CD14-positive monocyte (primary cell): ENCODE measurements at regions not wholly inside any gene's neighbourhood (a gene's known extent, or its start where the extent isn't known, plus 50 kb on each side); places are given as distances from the start of the nearest gene placed in this dataset.

Experiments
- DNase-seq, 3 donors: peaks; one replicate each; pipeline ENCODE4 v3.0.0-alpha.2; 2011 to 2022
- H2AFZ ChIP-seq: 2 replicates; pipeline ENCODE4 v1.6.0; 2012; ENCODE audit warnings: mild to moderate bottlenecking, low read depth, low read length, inconsistent platforms; ENCODE audit not compliant: insufficient read depth, poor library complexity, severe bottlenecking
- H3K27ac ChIP-seq, 2 donors: 1 replicate in 1 of 2; 2 replicates in 1 of 2; pipeline ENCODE4 v1.5.1; 2012 to 2013; ENCODE audit warnings: low read length in 2 of 2, control low read depth in 1 of 2, inconsistent platforms in 1 of 2, low read depth in 1 of 2, mild to moderate bottlenecking in 1 of 2
- H3K27me3 ChIP-seq, 2 donors: one replicate each; pipeline versions ENCODE4 v1.6.0 to v1.6.1; 2011 to 2013; ENCODE audit warnings: low read length in 2 of 2; ENCODE audit not compliant: control insufficient read depth in 2 of 2, insufficient read depth in 2 of 2
- H3K36me3 ChIP-seq, 2 donors: replicated peaks in 1 of 2; 1 replicate in 1 of 2; 2 replicates in 1 of 2; pipeline versions ENCODE4 v1.5.1 to v1.6.1; 2012 to 2013; ENCODE audit warnings: low read length in 2 of 2, control low read depth in 1 of 2, inconsistent platforms in 1 of 2, mild to moderate bottlenecking in 1 of 2; ENCODE audit not compliant: insufficient read depth in 2 of 2, control insufficient read depth in 1 of 2
- H3K4me1 ChIP-seq, 2 donors: 1 replicate in 1 of 2; 2 replicates in 1 of 2; pipeline versions ENCODE4 v1.5.1 to v1.6.1; 2012 to 2013; ENCODE audit warnings: low read length in 2 of 2, control low read depth in 1 of 2, inconsistent platforms in 1 of 2, mild to moderate bottlenecking in 1 of 2, moderate library complexity in 1 of 2; ENCODE audit not compliant: insufficient read depth in 2 of 2, control insufficient read depth in 1 of 2
- H3K4me2 ChIP-seq: replicated peaks from 2 replicates; pipeline ENCODE3; 2012; ENCODE audit warnings: low read length, moderate library complexity, mild to moderate bottlenecking; ENCODE audit not compliant: poor library complexity, severe bottlenecking; ENCODE audit errors: extremely low read depth
- H3K4me3 ChIP-seq, 3 experiments: fragments of 200-600 bp in 1 of 3; sonication (generic) in 1 of 3; replicated peaks in 1 of 3; 1 replicate in 2 of 3; 2 replicates in 1 of 3; pipeline ENCODE4 v1.5.1; 2011 to 2013; ENCODE audit warnings: low read length in 3 of 3, mild to moderate bottlenecking in 3 of 3, control low read depth in 2 of 3, low read depth in 2 of 3, inconsistent platforms in 1 of 3, moderate library complexity in 1 of 3
- H3K79me2 ChIP-seq: 2 replicates; pipeline ENCODE4 v1.6.0; 2012; ENCODE audit warnings: mild to moderate bottlenecking, control low read depth, inconsistent platforms, low read length, moderate library complexity; ENCODE audit not compliant: insufficient read depth
- H3K9ac ChIP-seq: 2 replicates; pipeline ENCODE4 v1.6.0; 2017; ENCODE audit warnings: low read length, mild to moderate bottlenecking; ENCODE audit not compliant: insufficient read depth, poor library complexity, severe bottlenecking
- H3K9me3 ChIP-seq, 2 donors: replicated peaks in 1 of 2; 1 replicate in 1 of 2; 2 replicates in 1 of 2; pipeline versions ENCODE4 v1.5.1 to v1.6.1; 2012 to 2013; ENCODE audit warnings: low read length in 2 of 2, control low read depth in 1 of 2; ENCODE audit not compliant: control insufficient read depth in 1 of 2, insufficient read depth in 1 of 2
- H4K20me1 ChIP-seq: 2 replicates; pipeline ENCODE4 v1.6.0; 2012; ENCODE audit warnings: mild to moderate bottlenecking, low read length, control low read depth, moderate library complexity; ENCODE audit not compliant: insufficient read depth
- H3K27ac Mint-ChIP-seq, 7 donors: one replicate each; pipeline ENCODE4 v1.8.0; 2020; ENCODE audit warnings: mild to moderate bottlenecking in 7 of 7, mixed read lengths in 7 of 7, moderate library complexity in 6 of 7, inconsistent platforms in 2 of 7
- H3K27me3 Mint-ChIP-seq, 3 donors: one replicate each; pipeline ENCODE4 v1.8.0; 2021 to 2022; ENCODE audit warnings: low read depth in 3 of 3, mild to moderate bottlenecking in 3 of 3, mixed read lengths in 3 of 3, moderate library complexity in 3 of 3, inconsistent platforms in 1 of 3
- H3K36me3 Mint-ChIP-seq, 2 donors: one replicate each; pipeline ENCODE4 v1.8.0; 2020; ENCODE audit warnings: mixed read lengths in 2 of 2, inconsistent platforms in 1 of 2, mild to moderate bottlenecking in 1 of 2
- H3K4me1 Mint-ChIP-seq: one replicate; pipeline ENCODE4 v1.8.0; 2020; ENCODE audit warnings: mild to moderate bottlenecking, mixed read lengths
- H3K4me3 Mint-ChIP-seq, 2 donors: one replicate each; pipeline ENCODE4 v1.8.0; 2020; ENCODE audit warnings: mild to moderate bottlenecking in 2 of 2, mixed read lengths in 2 of 2, moderate library complexity in 1 of 2
- H3K9me3 Mint-ChIP-seq, 7 donors: one replicate each; pipeline ENCODE4 v1.8.0; 2020 to 2022; ENCODE audit warnings: mixed read lengths in 7 of 7, mild to moderate bottlenecking in 6 of 7, moderate library complexity in 6 of 7, inconsistent platforms in 2 of 7
- CTCF ChIP-seq: fragments of 200-600 bp; IDR thresholded peaks from one replicate; pipeline ENCODE4 v1.8.0; 2022; ENCODE audit warnings: antibody characterized with exemption, mild to moderate bottlenecking
- WGBS: methylation state at CpG from one replicate; pipeline ENCODE4 v1.1.5; 2013; ENCODE audit warnings: missing lambda C conversion rate; ENCODE audit not compliant: insufficient coverage; 5-methylcytosine and 5-hydroxymethylcytosine counted together
- intact Hi-C, 2 donors: fragments of 100-400 bp; cut with micrococcal nuclease; formaldehyde crosslinking; loops; one replicate each; pipeline versions ENCODE4 v1.15.0 to v1.15.1; 2023

GRCh38 chr11:70641369-70641768 lies 243.0 kb downstream of the CTTN start:
- no peak overlapping the region for H3K27ac Mint-ChIP-seq
- H3K4me3 Mint-ChIP-seq, result peak overlapping the region; percentile 28 to 49
- peaks cover 5 to 7% of the 10 kb centered on the region in 2 donors for H3K4me1 ChIP-seq
- intact Hi-C loops, result no loop called here
- TF ChIP-seq CTCF, result no peak
- H3K36me3 Mint-ChIP-seq, result no peaks in the 10 kb centered on the region
- no peaks in the 10 kb centered on the region for H3K36me3 ChIP-seq
- H3K27me3 Mint-ChIP-seq, result peaks cover 1 to 11% (median 7%) of the 10 kb centered on the region in 3 donors
- H3K9ac ChIP-seq, result no peak overlapping the region
- H4K20me1 ChIP-seq, result no peaks in the 10 kb centered on the region
- peaks cover 9% of the 10 kb centered on the region for H3K4me1 Mint-ChIP-seq
- H3K27me3 ChIP-seq, result no peaks in the 10 kb centered on the region
- no peaks in the 10 kb centered on the region for H3K9me3 Mint-ChIP-seq
- no peaks in the 10 kb centered on the region for H3K79me2 ChIP-seq
- H3K4me3 ChIP-seq, result peak overlapping the region in 1 of 3 experiments; percentile 33
- no peak overlapping the region for H3K27ac ChIP-seq
- DNase-seq, result peak; percentile 1 to 24 (median 10)
- peak overlapping the region; percentile 52 for H2AFZ ChIP-seq
- no peaks in the 10 kb centered on the region for H3K9me3 ChIP-seq
- WGBS, result 45% methylated on average over 12 of the region's 12 CpGs
- peak overlapping the region; percentile 46 for H3K4me2 ChIP-seq

GRCh38 chr11:70642266-70642665 lies 243.9 kb downstream of the CTTN start:
- no peaks in the 10 kb centered on the region for H3K9me3 ChIP-seq
- H3K36me3 ChIP-seq, result no peaks in the 10 kb centered on the region
- no peak overlapping the region for H3K4me3 ChIP-seq
- H3K9me3 Mint-ChIP-seq, result peaks cover 0 to 2% (median 0%) of the 10 kb centered on the region in 7 donors
- WGBS, result 69% methylated on average over 10 of the region's 14 CpGs
- DNase-seq, result no peak
- TF ChIP-seq CTCF, result no peak
- no peak overlapping the region for H3K4me2 ChIP-seq
- peaks cover 5 to 7% of the 10 kb centered on the region in 2 donors for H3K4me1 ChIP-seq
- intact Hi-C loops, result no loop called here
- H3K9ac ChIP-seq, result no peak overlapping the region
- H3K4me1 Mint-ChIP-seq, result peaks cover 9% of the 10 kb centered on the region
- H3K79me2 ChIP-seq, result no peaks in the 10 kb centered on the region
- H3K4me3 Mint-ChIP-seq, result no peak overlapping the region
- no peaks in the 10 kb centered on the region for H3K27me3 ChIP-seq
- no peak overlapping the region for H2AFZ ChIP-seq
- H3K36me3 Mint-ChIP-seq, result no peaks in the 10 kb centered on the region
- H3K27me3 Mint-ChIP-seq, result peaks cover 5 to 16% (median 7%) of the 10 kb centered on the region in 3 donors
- no peak overlapping the region for H3K27ac ChIP-seq
- no peaks in the 10 kb centered on the region for H4K20me1 ChIP-seq
- H3K27ac Mint-ChIP-seq, result no peak overlapping the region
